WERI-Rb-1 (cell line): ENCODE measurements at regions not wholly inside any gene's neighbourhood (a gene's known extent, or its start where the extent isn't known, plus 50 kb on each side); places are given as distances from the start of the nearest gene placed in this dataset.

ENCODE experiments used
- DNase-seq: peaks from one replicate; pipeline ENCODE4 v3.0.0-alpha.2; 2020
- H3K27ac ChIP-seq: fragments of 250-450 bp; sonication (Bioruptor Pico); 2 replicates; pipeline ENCODE4 v1.5.1; 2020; ENCODE audit warnings: mild to moderate bottlenecking, moderate library complexity
- H3K27me3 ChIP-seq: fragments of 250-450 bp; sonication (Bioruptor Pico); 2 replicates; pipeline ENCODE4 v1.5.1; 2021; ENCODE audit warnings: mild to moderate bottlenecking, low read depth, moderate library complexity; ENCODE audit not compliant: insufficient read depth, severe bottlenecking
- H3K36me3 ChIP-seq: fragments of 250-450 bp; sonication (Bioruptor Pico); 2 replicates; pipeline ENCODE4 v1.5.1; 2020; ENCODE audit warnings: mild to moderate bottlenecking, moderate library complexity
- H3K4me3 ChIP-seq: 2 replicates; pipeline ENCODE4 v1.5.1; 2011; ENCODE audit warnings: low read depth, mild to moderate bottlenecking, control low read depth, low read length
- H3K9me3 ChIP-seq: fragments of 250-450 bp; sonication (Bioruptor Pico); 2 replicates; pipeline ENCODE4 v1.5.1; 2021; ENCODE audit warnings: mild to moderate bottlenecking, moderate library complexity; ENCODE audit not compliant: severe bottlenecking
- CTCF ChIP-seq: IDR thresholded peaks from 2 replicates; pipeline ENCODE4 v1.5.1; 2011; ENCODE audit warnings: low read depth, mild to moderate bottlenecking, control low read depth, inconsistent platforms, low read length

- Histone ChIP-seq H3K27me3 (peaks cover 42% of the 10 kb centered on the region), H3K9me3 (no peaks in the 10 kb centered on the region), H3K4me3 (no peak overlapping the region), H3K27ac (no peak overlapping the region), H3K36me3 (no peaks in the 10 kb centered on the region)
- no peak for DNase-seq
- no peak for TF ChIP-seq CTCF
Observed at GRCh38 chr2:21282515-21282898, 158.7 kb downstream of the TDRD15 start.

- H3K9me3 ChIP-seq: no peaks in the 10 kb centered on the region
- H3K36me3 ChIP-seq: no peaks in the 10 kb centered on the region
- no peak overlapping the region for H3K4me3 ChIP-seq
- no peak for TF ChIP-seq CTCF
- peaks cover 47% of the 10 kb centered on the region for H3K27me3 ChIP-seq
- no peak for DNase-seq
- H3K27ac ChIP-seq: no peak overlapping the region
Observed at GRCh38 chr2:21288299-21288698, 164.5 kb downstream of the TDRD15 start.

GRCh38 chr2:21288739-21289520 is 165.2 kb downstream of the TDRD15 start:
- Histone ChIP-seq H3K9me3 (no peaks in the 10 kb centered on the region), H3K27ac (no peak overlapping the region), H3K4me3 (no peak overlapping the region), H3K27me3 (peaks cover 45% of the 10 kb centered on the region), H3K36me3 (no peaks in the 10 kb centered on the region)
- no peak for DNase-seq
- no peak for TF ChIP-seq CTCF

- Histone ChIP-seq H3K27me3 (peaks cover 45% of the 10 kb centered on the region), H3K36me3 (no peaks in the 10 kb centered on the region), H3K9me3 (no peaks in the 10 kb centered on the region), H3K27ac (no peak overlapping the region), H3K4me3 (no peak overlapping the region)
- no peak for DNase-seq
- no peak for TF ChIP-seq CTCF
Observed at GRCh38 chr2:21289551-21289950, 165.8 kb downstream of the TDRD15 start.

DNA sequence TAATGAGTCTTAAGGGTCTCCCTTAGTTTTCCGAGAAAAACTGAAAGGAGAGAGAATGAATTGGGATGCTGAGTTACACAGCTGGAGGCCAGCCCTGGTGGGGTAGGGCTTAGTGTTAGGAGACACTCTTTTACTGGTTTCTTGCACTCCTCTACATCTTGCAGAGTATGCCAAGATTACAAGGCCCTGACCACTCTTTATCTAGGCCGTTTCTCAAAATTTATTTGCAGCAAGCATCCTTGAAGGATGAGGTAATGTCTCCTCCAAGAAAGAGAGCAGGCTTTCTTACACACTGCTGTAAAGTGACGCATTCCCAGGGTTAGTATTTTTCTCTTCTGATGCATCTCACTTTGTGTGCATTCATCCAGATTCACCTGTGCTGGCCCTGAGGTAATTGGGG is 166.2 kb downstream of the TDRD15 start:
- no peak overlapping the region for H3K4me3 ChIP-seq
- no peak for TF ChIP-seq CTCF
- H3K9me3 ChIP-seq: no peaks in the 10 kb centered on the region
- H3K27me3 ChIP-seq: peaks cover 42% of the 10 kb centered on the region
- H3K27ac ChIP-seq: no peak overlapping the region
- H3K36me3 ChIP-seq: no peaks in the 10 kb centered on the region
- DNase-seq: no peak

DNA sequence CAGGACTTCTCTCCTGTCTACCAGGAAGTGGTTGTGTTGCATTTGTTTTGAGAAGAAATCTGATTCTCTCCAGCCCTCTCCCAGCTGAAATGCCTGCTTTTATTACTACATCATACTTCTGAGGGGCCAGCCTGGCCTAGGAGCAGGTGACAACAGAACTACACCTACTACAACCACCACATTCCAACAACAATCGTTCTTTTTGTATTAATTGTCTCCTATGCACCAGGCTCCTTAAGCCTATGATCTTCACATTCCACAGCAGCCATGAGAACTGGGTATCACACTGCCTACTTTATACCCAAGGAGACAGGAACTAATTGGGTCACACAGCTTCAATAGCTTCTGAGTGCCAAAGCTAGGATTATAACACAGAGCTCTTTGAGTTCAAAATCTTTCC is 167.7 kb downstream of the TDRD15 start:
- Histone ChIP-seq H3K4me3 (no peak overlapping the region), H3K9me3 (no peaks in the 10 kb centered on the region), H3K36me3 (no peaks in the 10 kb centered on the region), H3K27ac (no peak overlapping the region), H3K27me3 (peaks cover 32% of the 10 kb centered on the region)
- DNase-seq: no peak
- no peak for TF ChIP-seq CTCF
